ENCODE measurements at regions not wholly inside any gene's neighbourhood (a gene's known extent, or its start where the extent isn't known, plus 50 kb on each side); places are given as distances from the start of the nearest gene placed in this dataset.
"Not testable (repeated sequence)": the region's sequence is repeated elsewhere in the genome, so short reads cannot be mapped to it uniquely, and the experiment has no call there.

- ChIA-PET CTCF (no interaction called here), POLR2A (no interaction called here)
Observed at GRCh38 chr5:75951716-75952115, 131.5 kb upstream of the SV2C start.

- POLR2A ChIA-PET = no interaction called here
- CTCF ChIA-PET = no interaction called here
Observed at GRCh38 chr5:75951158-75951557, 132.0 kb upstream of the SV2C start.

GRCh38 chr5:75948438-75948837, 134.7 kb upstream of the SV2C start:
- ChIA-PET POLR2A (no interaction called here), CTCF (no interaction called here)

- ChIA-PET CTCF (no interaction called here), POLR2A (no interaction called here)
Observed at GRCh38 chr5:75940418-75940817, 142.8 kb upstream of the SV2C start.

GRCh38 chr5:75935572-75935971, 147.6 kb upstream of the SV2C start:
- POLR2A ChIA-PET = no interaction called here
- CTCF ChIA-PET = no interaction called here

GRCh38 chr5:75933489-75933888, 149.7 kb upstream of the SV2C start:
- CTCF ChIA-PET = no interaction called here
- POLR2A ChIA-PET = no interaction called here

GRCh38 chr5:75931175-75931574, 152.0 kb upstream of the SV2C start:
- ChIA-PET CTCF (no interaction called here), POLR2A (no interaction called here)

GRCh38 chr5:75928992-75929391, 154.2 kb upstream of the SV2C start:
- ChIA-PET CTCF (no interaction called here), POLR2A (no interaction called here)

GRCh38 chr5:75922480-75922879, 160.7 kb upstream of the SV2C start:
- CTCF ChIA-PET = no interaction called here
- POLR2A ChIA-PET = no interaction called here

- ChIA-PET CTCF (no interaction called here), POLR2A (no interaction called here)
Observed at GRCh38 chr5:75921011-75921410, 162.2 kb upstream of the SV2C start.

- ChIA-PET CTCF (no interaction called here), POLR2A (no interaction called here)
Observed at GRCh38 chr5:75916144-75916543, 167.0 kb upstream of the SV2C start.

- ChIA-PET CTCF (no interaction called here), POLR2A (no interaction called here)
Observed at GRCh38 chr5:75909223-75909622, 174.0 kb upstream of the SV2C start.

GRCh38 chr5:75907651-75908050, 175.5 kb upstream of the SV2C start:
- ChIA-PET POLR2A (no interaction called here), CTCF (no interaction called here)

- ChIA-PET POLR2A (no interaction called here), CTCF (no interaction called here)
Observed at GRCh38 chr5:75894482-75894881, 177.2 kb upstream of the POC5 start.

- POLR2A ChIA-PET = no interaction called here
- CTCF ChIA-PET = no interaction called here
Observed at GRCh38 chr5:75891736-75892135, 174.5 kb upstream of the POC5 start.

- ChIA-PET POLR2A (no interaction called here), CTCF (no interaction called here)
Observed at GRCh38 chr5:75891020-75891419, 173.8 kb upstream of the POC5 start.

- ChIA-PET POLR2A (no interaction called here), CTCF (no interaction called here)
Observed at GRCh38 chr5:75890546-75890945, 173.3 kb upstream of the POC5 start.

- ChIA-PET POLR2A (no interaction called here), CTCF (no interaction called here)
Observed at GRCh38 chr5:75886706-75887105, 169.5 kb upstream of the POC5 start.

- POLR2A ChIA-PET = no interaction called here
- CTCF ChIA-PET = interaction anchor here (0.7 kb wide), 1 partner anchor 264 kb away, joined by 3 read pairs; no protein-coding TSS in a partner anchor
Observed at GRCh38 chr5:75885849-75886596, 168.8 kb upstream of the POC5 start.

GRCh38 chr5:75885321-75885720, 168.1 kb upstream of the POC5 start:
- POLR2A ChIA-PET = no interaction called here

GRCh38 chr5:75869891-75870290, 152.7 kb upstream of the POC5 start:
- CTCF ChIA-PET = no interaction called here
- POLR2A ChIA-PET = no interaction called here

More at GRCh38 chr5:75885321-75885720, 168.1 kb upstream of the POC5 start:
- CTCF ChIA-PET = interaction anchor here (0.7 kb wide), 1 partner anchor 264 kb away, joined by 3 read pairs; no protein-coding TSS in a partner anchor

GRCh38 chr5:75862872-75863271, 145.6 kb upstream of the POC5 start:
- CTCF ChIA-PET = no interaction called here

GRCh38 chr5:75859621-75860020, 142.4 kb upstream of the POC5 start:
- POLR2A ChIA-PET, CTCF ChIA-PET: not testable (repeated sequence)

More at GRCh38 chr5:75862872-75863271, 145.6 kb upstream of the POC5 start:
- POLR2A ChIA-PET = no interaction called here
